WERI-Rb-1 (cell line): ENCODE measurements at regions not wholly inside any gene's neighbourhood (a gene's known extent, or its start where the extent isn't known, plus 50 kb on each side); places are given as distances from the start of the nearest gene placed in this dataset.

Source experiments
- DNase-seq: peaks from one replicate; pipeline ENCODE4 v3.0.0-alpha.2; 2020
- H3K27ac ChIP-seq: fragments of 250-450 bp; sonication (Bioruptor Pico); 2 replicates; pipeline ENCODE4 v1.5.1; 2020; ENCODE audit warnings: mild to moderate bottlenecking, moderate library complexity
- H3K27me3 ChIP-seq: fragments of 250-450 bp; sonication (Bioruptor Pico); 2 replicates; pipeline ENCODE4 v1.5.1; 2021; ENCODE audit warnings: mild to moderate bottlenecking, low read depth, moderate library complexity; ENCODE audit not compliant: insufficient read depth, severe bottlenecking
- H3K36me3 ChIP-seq: fragments of 250-450 bp; sonication (Bioruptor Pico); 2 replicates; pipeline ENCODE4 v1.5.1; 2020; ENCODE audit warnings: mild to moderate bottlenecking, moderate library complexity
- H3K4me3 ChIP-seq: 2 replicates; pipeline ENCODE4 v1.5.1; 2011; ENCODE audit warnings: low read depth, mild to moderate bottlenecking, control low read depth, low read length
- H3K9me3 ChIP-seq: fragments of 250-450 bp; sonication (Bioruptor Pico); 2 replicates; pipeline ENCODE4 v1.5.1; 2021; ENCODE audit warnings: mild to moderate bottlenecking, moderate library complexity; ENCODE audit not compliant: severe bottlenecking
- CTCF ChIP-seq: IDR thresholded peaks from 2 replicates; pipeline ENCODE4 v1.5.1; 2011; ENCODE audit warnings: low read depth, mild to moderate bottlenecking, control low read depth, inconsistent platforms, low read length

GRCh38 chr6:19465760-19466159 lies 371.4 kb upstream of the ID4 start:
- DNase-seq = no peak
- Histone ChIP-seq H3K36me3 (no peaks in the 10 kb centered on the region), H3K9me3 (no peaks in the 10 kb centered on the region), H3K27ac (no peak overlapping the region), H3K27me3 (no peaks in the 10 kb centered on the region), H3K4me3 (no peak overlapping the region)
- TF ChIP-seq CTCF = no peak

- peaks cover 6% of the 10 kb centered on the region for H3K9me3 ChIP-seq
- DNase-seq = no peak
These were observed 366.8 kb upstream of the ID4 start for GRCh38 chr6:19470333-19470732.

GRCh38 chr6:19472153-19472552 lies 365.0 kb upstream of the ID4 start:
- H3K36me3 ChIP-seq = no peaks in the 10 kb centered on the region
- no peaks in the 10 kb centered on the region for H3K27me3 ChIP-seq
- no peak overlapping the region for H3K4me3 ChIP-seq
- no peak overlapping the region for H3K27ac ChIP-seq
- no peak for DNase-seq
- no peak for TF ChIP-seq CTCF
- H3K9me3 ChIP-seq = peaks cover 6% of the 10 kb centered on the region

More at GRCh38 chr6:19470333-19470732, 366.8 kb upstream of the ID4 start:
- no peaks in the 10 kb centered on the region for H3K36me3 ChIP-seq
- no peak overlapping the region for H3K27ac ChIP-seq
- H3K27me3 ChIP-seq = no peaks in the 10 kb centered on the region
- no peak overlapping the region for H3K4me3 ChIP-seq
- no peak for TF ChIP-seq CTCF

- TF ChIP-seq CTCF = peak; percentile 63
- DNase-seq = peak; percentile 26
These were observed 364.3 kb upstream of the ID4 start for GRCh38 chr6:19472850-19473249.

GRCh38 chr6:19477563-19477962 lies 359.6 kb upstream of the ID4 start:
- TF ChIP-seq CTCF = no peak
- H3K36me3 ChIP-seq = no peaks in the 10 kb centered on the region
- no peak overlapping the region for H3K4me3 ChIP-seq
- no peaks in the 10 kb centered on the region for H3K27me3 ChIP-seq
- no peak for DNase-seq
- peaks cover 6% of the 10 kb centered on the region for H3K9me3 ChIP-seq
- no peak overlapping the region for H3K27ac ChIP-seq

More at GRCh38 chr6:19472850-19473249, 364.3 kb upstream of the ID4 start:
- Histone ChIP-seq H3K9me3 (peaks cover 6% of the 10 kb centered on the region), H3K27ac (no peak overlapping the region), H3K4me3 (no peak overlapping the region), H3K27me3 (no peaks in the 10 kb centered on the region), H3K36me3 (no peaks in the 10 kb centered on the region)

GRCh38 chr6:19478273-19478672 lies 358.9 kb upstream of the ID4 start:
- no peak for TF ChIP-seq CTCF
- Histone ChIP-seq H3K4me3 (no peak overlapping the region), H3K9me3 (peaks cover 6% of the 10 kb centered on the region), H3K36me3 (no peaks in the 10 kb centered on the region), H3K27me3 (no peaks in the 10 kb centered on the region), H3K27ac (no peak overlapping the region)
- DNase-seq = no peak
